GM19035 (cell line): ENCODE measurements at regions not wholly inside any gene's neighbourhood (a gene's known extent, or its start where the extent isn't known, plus 50 kb on each side); places are given as distances from the start of the nearest gene placed in this dataset.
"Not testable (repeated sequence)": the region's sequence is repeated elsewhere in the genome, so short reads cannot be mapped to it uniquely, and the experiment has no call there.

ENCODE experiments used
- ATAC-seq: cut with Tn5 transposase; IDR thresholded peaks from one replicate; pipeline ENCODE4 v1.9.1; 2021; ENCODE audit not compliant: unreplicated experiment

- not testable (repeated sequence) for ATAC-seq
Measured at GRCh38 chr11:82396639-82397038, 337.0 kb downstream of the FAM181B start.

GRCh38 chr11:82384308-82384707 lies 349.4 kb downstream of the FAM181B start:
- no peak for ATAC-seq

- ATAC-seq: no peak
Measured at GRCh38 chr11:82373781-82374542, 359.7 kb downstream of the FAM181B start.

GRCh38 chr11:82365351-82365750 lies 368.3 kb downstream of the FAM181B start:
- no peak for ATAC-seq

GRCh38 chr11:82356316-82356715 lies 377.3 kb downstream of the FAM181B start:
- ATAC-seq: no peak

- ATAC-seq: no peak
Measured at GRCh38 chr11:82355313-82355823, 378.3 kb downstream of the FAM181B start.

GRCh38 chr11:82326853-82327252 lies 406.8 kb downstream of the FAM181B start:
- ATAC-seq: no peak

GRCh38 chr11:82321206-82321605 lies 412.5 kb downstream of the FAM181B start:
- ATAC-seq: no peak

- no peak for ATAC-seq
Measured at GRCh38 chr11:82315093-82315492, 418.6 kb downstream of the FAM181B start.

GRCh38 chr11:82308979-82309378 lies 424.7 kb downstream of the FAM181B start:
- ATAC-seq: no peak

- ATAC-seq: no peak
Measured at GRCh38 chr11:82305123-82305522, 428.5 kb downstream of the FAM181B start.

- no peak for ATAC-seq
Measured at GRCh38 chr11:82303671-82304070, 430.0 kb downstream of the FAM181B start.

- no peak for ATAC-seq
Measured at GRCh38 chr11:82288471-82288870, 445.2 kb downstream of the FAM181B start.

- ATAC-seq: no peak
Measured at GRCh38 chr11:82270870-82271269, 462.8 kb downstream of the FAM181B start.

- no peak for ATAC-seq
Measured at GRCh38 chr11:82268627-82269026, 465.0 kb downstream of the FAM181B start.

GRCh38 chr11:82267186-82267585 lies 466.5 kb downstream of the FAM181B start:
- ATAC-seq: no peak

GRCh38 chr11:82261367-82261766 lies 472.3 kb downstream of the FAM181B start:
- ATAC-seq: no peak

- no peak for ATAC-seq
Measured at GRCh38 chr11:82250047-82250446, 483.6 kb downstream of the FAM181B start.

- ATAC-seq: no peak
Measured at GRCh38 chr11:82246926-82247325, 486.7 kb downstream of the FAM181B start.

GRCh38 chr11:82239498-82239897 lies 494.2 kb downstream of the FAM181B start:
- ATAC-seq: no peak

GRCh38 chr11:82234256-82234655 lies 499.4 kb downstream of the FAM181B start:
- no peak for ATAC-seq

GRCh38 chr11:82233201-82233600 lies 500.5 kb downstream of the FAM181B start:
- no peak for ATAC-seq

- no peak for ATAC-seq
Measured at GRCh38 chr11:82229341-82229740, 504.3 kb downstream of the FAM181B start.
